Osteocyte (in vitro differentiated cells): ENCODE measurements at regions not wholly inside any gene's neighbourhood (a gene's known extent, or its start where the extent isn't known, plus 50 kb on each side); places are given as distances from the start of the nearest gene placed in this dataset.
A peak's percentile ranks its signal among the peaks of the same experiment; 100 is the strongest.

ENCODE experiments used
- DNase-seq: peaks from one replicate; pipeline ENCODE4 v3.0.0; 2021; ENCODE audit warnings: mixed read lengths; ENCODE audit not compliant: unreplicated experiment; ENCODE audit errors: extremely low spot score
- H3K27ac Mint-ChIP-seq: one replicate; pipeline ENCODE4 v1.8.0; 2021; ENCODE audit warnings: mild to moderate bottlenecking, mixed read lengths; ENCODE audit not compliant: unreplicated experiment
- H3K27me3 Mint-ChIP-seq: one replicate; pipeline ENCODE4 v1.8.0; 2021; ENCODE audit warnings: mixed read lengths; ENCODE audit not compliant: unreplicated experiment
- H3K36me3 Mint-ChIP-seq: one replicate; pipeline ENCODE4 v1.8.0; 2021; ENCODE audit warnings: mixed read lengths; ENCODE audit not compliant: unreplicated experiment
- H3K4me1 Mint-ChIP-seq: one replicate; pipeline ENCODE4 v1.8.0; 2021; ENCODE audit warnings: mixed read lengths; ENCODE audit not compliant: unreplicated experiment
- H3K4me3 Mint-ChIP-seq: one replicate; pipeline ENCODE4 v1.8.0; 2021; ENCODE audit warnings: mild to moderate bottlenecking, moderate library complexity, mixed read lengths; ENCODE audit not compliant: unreplicated experiment
- H3K9me3 Mint-ChIP-seq: one replicate; pipeline ENCODE4 v1.8.0; 2021; ENCODE audit warnings: mixed read lengths; ENCODE audit not compliant: unreplicated experiment
- CTCF ChIP-seq: fragments of 200-600 bp; sonication (generic); IDR thresholded peaks from 2 replicates; pipeline ENCODE4 v1.5.0; 2021; ENCODE audit warnings: antibody characterized with exemption, mild to moderate bottlenecking, moderate library complexity

GRCh38 chr11:70027451-70027850 lies 50.7 kb upstream of the ANO1 start:
- Mint-ChIP-seq H3K27me3 (peaks cover 14% of the 10 kb centered on the region), H3K36me3 (no peaks in the 10 kb centered on the region), H3K27ac (no peak overlapping the region), H3K4me3 (no peak overlapping the region), H3K4me1 (no peaks in the 10 kb centered on the region), H3K9me3 (peaks cover 4% of the 10 kb centered on the region)
- DNase-seq = peak; percentile 63
- TF ChIP-seq CTCF = no peak

DNA sequence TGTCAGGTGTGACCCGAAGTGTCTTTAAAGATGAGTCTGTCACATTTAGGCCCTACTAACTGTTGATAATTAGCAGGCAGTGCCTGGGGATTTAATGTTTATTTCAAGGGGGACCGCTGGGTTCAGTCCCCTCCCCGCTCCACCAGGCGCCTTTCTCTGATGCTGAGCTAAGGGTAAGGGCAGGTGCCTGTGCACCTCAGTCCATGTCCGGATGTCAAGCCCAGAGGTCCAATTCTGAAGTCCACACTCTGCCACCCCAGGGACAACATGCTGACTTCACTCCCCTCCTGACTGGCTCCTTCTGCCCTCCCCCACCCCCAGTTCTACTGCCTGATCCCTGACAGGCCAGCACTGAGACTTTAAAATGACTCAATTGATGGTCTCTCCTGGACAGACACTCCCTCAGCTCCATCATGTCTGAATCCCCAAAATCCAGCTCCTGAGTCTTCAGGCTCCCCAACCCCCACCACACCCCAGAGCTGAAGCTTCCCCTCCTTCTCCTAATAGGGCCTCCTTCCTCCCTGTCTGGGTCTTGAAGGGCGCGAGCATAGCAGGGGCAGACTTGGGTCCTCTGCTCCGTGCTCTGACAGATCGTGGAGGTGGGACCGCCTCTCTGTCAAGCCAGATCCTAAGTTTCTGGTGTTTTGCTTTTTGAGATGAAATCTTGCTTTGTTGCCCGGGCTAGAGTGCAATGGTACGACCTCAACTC lies 49.8 kb upstream of the ANO1 start:
- H3K4me3 Mint-ChIP-seq = no peak overlapping the region
- H3K4me1 Mint-ChIP-seq = no peaks in the 10 kb centered on the region

More for the DNA sequence above, 49.8 kb upstream of the ANO1 start:
- peaks cover 3% of the 10 kb centered on the region for H3K9me3 Mint-ChIP-seq
- no peak overlapping the region for H3K27ac Mint-ChIP-seq
- peak; percentile 67 for DNase-seq
- H3K27me3 Mint-ChIP-seq = peaks cover 20% of the 10 kb centered on the region
- no peaks in the 10 kb centered on the region for H3K36me3 Mint-ChIP-seq
- TF ChIP-seq CTCF = no peak
